ENCODE measurements at regions not wholly inside any gene's neighbourhood (a gene's known extent, or its start where the extent isn't known, plus 50 kb on each side); places are given as distances from the start of the nearest gene placed in this dataset.

GRCh38 chr12:93090731-93091172, 161.7 kb upstream of the EEA1 start:
- TF ChIP-seq EZH2phosphoT487 (IDR thresholded peaks at IDR 0.05; ENCODE audit: insufficient read depth, low read depth) (no peak), EZH2 (IDR thresholded peaks at IDR 0.05; ENCODE audit: insufficient read depth, poor library complexity, severe bottlenecking) (no peak)
